ACC112 (cell line): ENCODE measurements at regions not wholly inside any gene's neighbourhood (a gene's known extent, or its start where the extent isn't known, plus 50 kb on each side); places are given as distances from the start of the nearest gene placed in this dataset.

Experiments
- H2AFZ ChIP-seq: fragments of 200-600 bp; sonication (generic); one replicate; pipeline ENCODE4 v1.6.0; 2017; ENCODE audit warnings: antibody characterized with exemption, low read length; ENCODE audit not compliant: unreplicated experiment
- H3K27ac ChIP-seq: fragments of 200-600 bp; sonication (generic); 2 replicates; pipeline ENCODE4 v1.5.1; 2014; ENCODE audit warnings: low read depth, mild to moderate bottlenecking, antibody characterized with exemption, low read length, moderate library complexity
- H3K27me3 ChIP-seq: fragments of 200-600 bp; sonication (generic); 2 replicates; pipeline ENCODE4 v1.6.1; 2014; ENCODE audit warnings: mild to moderate bottlenecking, antibody characterized with exemption, low read length, moderate library complexity, mixed read lengths; ENCODE audit not compliant: insufficient read depth
- H3K36me3 ChIP-seq: fragments of 200-600 bp; sonication (generic); 2 replicates; pipeline ENCODE4 v1.6.1; 2016; ENCODE audit warnings: mild to moderate bottlenecking, antibody characterized with exemption, low read length, moderate library complexity, mixed read lengths; ENCODE audit not compliant: insufficient read depth
- H3K4me1 ChIP-seq: fragments of 200-600 bp; sonication (generic); one replicate; pipeline ENCODE4 v1.6.1; 2016; ENCODE audit warnings: low read length, mixed read lengths; ENCODE audit not compliant: insufficient read depth, unreplicated experiment, control insufficient read depth
- H3K4me3 ChIP-seq: fragments of 200-600 bp; sonication (generic); 2 replicates; pipeline ENCODE4 v1.5.1; 2014; ENCODE audit warnings: mild to moderate bottlenecking, low read depth, low read length
- H3K79me2 ChIP-seq: fragments of 200-600 bp; sonication (generic); one replicate; pipeline ENCODE4 v1.6.0; 2016; ENCODE audit warnings: low read length; ENCODE audit not compliant: control insufficient read depth, unreplicated experiment, insufficient read depth

DNA sequence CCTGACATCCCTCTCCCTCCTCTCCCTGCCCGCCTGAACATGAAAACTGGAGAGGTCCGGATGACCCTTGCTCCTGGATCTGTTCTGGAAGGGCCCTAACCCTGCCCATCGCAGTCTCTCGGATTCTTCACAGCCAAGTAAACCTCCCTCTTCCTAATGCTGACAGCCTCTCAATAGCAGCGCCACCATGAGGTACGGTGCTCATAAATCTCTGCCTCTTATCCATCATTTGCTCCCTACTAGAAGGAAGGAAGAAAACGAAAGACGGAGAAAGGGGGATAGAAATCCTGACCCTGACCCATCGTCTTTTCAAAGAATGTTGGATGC lies 257.9 kb downstream of the BCL11A start:
- no peaks in the 10 kb centered on the region for H3K79me2 ChIP-seq
- no peak overlapping the region for H2AFZ ChIP-seq
- no peaks in the 10 kb centered on the region for H3K27me3 ChIP-seq
- H3K4me1 ChIP-seq = no peaks in the 10 kb centered on the region
- H3K27ac ChIP-seq = no peak overlapping the region
- H3K36me3 ChIP-seq = no peaks in the 10 kb centered on the region
- H3K4me3 ChIP-seq = no peak overlapping the region

DNA sequence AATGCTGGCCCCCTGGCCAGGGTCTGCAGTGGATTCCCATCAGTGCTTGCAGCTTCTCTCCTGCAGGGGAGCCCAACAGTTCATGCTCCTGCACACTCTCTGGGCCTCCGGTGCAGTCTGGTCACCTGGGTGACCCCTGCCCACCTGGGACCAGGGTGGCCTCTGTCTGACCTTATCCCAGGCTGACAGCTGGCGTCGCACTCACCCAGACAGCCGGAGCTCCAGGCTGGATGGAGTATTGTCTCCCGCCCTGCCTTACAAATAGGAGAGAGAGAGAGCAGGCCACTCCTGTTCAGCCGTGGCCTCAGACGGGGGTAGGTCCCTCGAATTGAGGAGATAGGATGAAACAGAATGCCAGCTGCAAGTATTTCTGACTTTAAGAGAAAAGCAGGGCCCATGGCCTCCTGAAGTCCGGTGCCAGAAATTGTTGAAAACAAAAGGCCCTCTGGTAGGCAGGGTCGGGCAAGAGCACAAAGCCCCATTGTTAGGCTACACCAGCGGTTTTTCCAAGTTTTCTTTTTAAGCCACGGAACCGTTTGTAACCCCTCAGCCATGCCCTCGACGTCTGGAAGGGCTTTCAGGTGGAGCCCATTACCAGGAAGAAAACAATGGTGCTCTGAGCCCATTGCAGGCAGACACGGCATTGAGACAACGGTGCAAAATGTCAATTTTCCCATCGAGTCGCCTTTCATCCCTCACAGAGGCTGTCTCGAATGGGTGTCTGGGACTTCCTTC lies 258.4 kb downstream of the BCL11A start:
- no peak overlapping the region for H3K27ac ChIP-seq
- no peaks in the 10 kb centered on the region for H3K4me1 ChIP-seq
- no peak overlapping the region for H2AFZ ChIP-seq
- H3K4me3 ChIP-seq = no peak overlapping the region
- no peaks in the 10 kb centered on the region for H3K79me2 ChIP-seq
- no peaks in the 10 kb centered on the region for H3K36me3 ChIP-seq
- H3K27me3 ChIP-seq = no peaks in the 10 kb centered on the region

DNA sequence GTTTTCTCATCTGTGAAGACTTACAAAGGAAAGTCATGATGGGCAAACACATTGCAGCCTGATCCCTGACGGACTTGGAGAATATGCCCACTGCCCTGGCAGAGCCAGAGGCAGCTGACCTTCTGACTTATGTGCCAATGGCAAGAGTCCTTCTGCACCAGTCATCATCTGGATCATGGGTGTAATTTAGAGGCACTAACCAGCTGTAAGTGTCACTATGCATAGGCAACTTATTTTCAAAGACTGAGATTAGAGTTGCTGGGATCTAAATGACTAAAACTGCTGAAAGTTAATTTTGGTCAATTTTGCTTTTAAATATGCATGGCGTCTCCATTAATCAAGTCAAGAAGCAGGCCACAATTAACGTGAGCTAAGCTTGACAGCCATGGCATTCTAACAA lies 261.2 kb downstream of the BCL11A start:
- H2AFZ ChIP-seq = no peak overlapping the region
- H3K36me3 ChIP-seq = no peaks in the 10 kb centered on the region
- H3K27ac ChIP-seq = no peak overlapping the region
- no peaks in the 10 kb centered on the region for H3K4me1 ChIP-seq
- H3K27me3 ChIP-seq = no peaks in the 10 kb centered on the region
- H3K4me3 ChIP-seq = no peak overlapping the region
- H3K79me2 ChIP-seq = no peaks in the 10 kb centered on the region

DNA sequence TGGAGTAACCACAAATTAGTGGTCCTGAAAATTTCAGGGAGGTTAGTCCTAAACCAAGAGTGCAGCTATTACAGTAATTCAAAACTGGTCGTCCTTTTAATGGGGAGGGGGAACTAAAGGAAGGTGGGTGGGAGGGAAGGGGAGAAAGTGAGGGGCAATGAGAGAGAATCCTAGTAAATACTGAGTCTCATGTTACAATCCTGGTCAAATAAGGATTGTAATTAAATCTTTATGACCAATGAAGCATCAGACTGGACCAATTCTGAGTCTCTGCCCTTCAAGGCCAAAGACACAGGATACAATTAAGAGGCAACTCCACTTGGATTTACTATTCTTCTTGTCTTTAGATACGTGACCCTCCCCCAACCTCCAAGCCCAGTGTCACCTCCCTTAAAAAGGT lies 262.9 kb downstream of the BCL11A start:
- Histone ChIP-seq H3K4me3 (no peak overlapping the region), H3K36me3 (no peaks in the 10 kb centered on the region), H3K79me2 (no peaks in the 10 kb centered on the region), H3K4me1 (no peaks in the 10 kb centered on the region), H3K27me3 (no peaks in the 10 kb centered on the region), H2AFZ (no peak overlapping the region), H3K27ac (no peak overlapping the region)

DNA sequence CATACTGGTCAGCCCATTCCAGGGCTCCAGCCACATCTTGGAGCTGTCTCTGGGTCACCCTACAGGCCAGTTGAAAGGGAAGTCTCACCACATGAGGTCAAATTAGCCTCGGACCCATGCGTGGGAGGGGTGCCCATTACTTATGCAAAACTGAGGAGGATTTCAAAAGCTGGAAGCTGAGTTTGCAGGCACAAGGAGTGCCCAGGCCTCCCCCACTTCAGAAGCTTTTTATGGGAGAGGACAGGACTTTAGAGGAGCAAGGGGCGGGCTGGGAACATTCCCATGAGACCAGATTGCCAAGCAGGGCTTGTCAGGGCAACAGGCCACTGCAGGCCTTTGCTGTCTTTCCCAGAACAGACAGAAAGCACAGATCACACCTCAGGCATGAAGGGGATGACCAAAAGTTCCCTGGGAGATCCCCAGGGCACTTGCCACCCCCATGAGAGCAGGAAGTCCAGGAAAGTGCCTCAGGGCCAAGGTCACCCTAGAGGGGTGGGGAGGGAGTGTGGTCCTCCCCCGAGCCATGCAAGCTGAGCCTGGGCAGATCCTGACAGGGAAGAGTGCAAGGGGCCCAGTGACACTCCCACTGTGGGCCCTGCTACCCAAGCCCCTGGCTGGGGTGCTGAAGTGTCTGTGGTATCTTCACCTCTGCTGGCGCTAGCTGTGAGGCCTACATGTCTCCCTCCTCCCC lies 267.7 kb downstream of the BCL11A start:
- H2AFZ ChIP-seq = no peak overlapping the region
- H3K36me3 ChIP-seq = no peaks in the 10 kb centered on the region
- no peaks in the 10 kb centered on the region for H3K4me1 ChIP-seq
- H3K4me3 ChIP-seq = no peak overlapping the region
- H3K27ac ChIP-seq = no peak overlapping the region
- no peaks in the 10 kb centered on the region for H3K27me3 ChIP-seq
- H3K79me2 ChIP-seq = no peaks in the 10 kb centered on the region

DNA sequence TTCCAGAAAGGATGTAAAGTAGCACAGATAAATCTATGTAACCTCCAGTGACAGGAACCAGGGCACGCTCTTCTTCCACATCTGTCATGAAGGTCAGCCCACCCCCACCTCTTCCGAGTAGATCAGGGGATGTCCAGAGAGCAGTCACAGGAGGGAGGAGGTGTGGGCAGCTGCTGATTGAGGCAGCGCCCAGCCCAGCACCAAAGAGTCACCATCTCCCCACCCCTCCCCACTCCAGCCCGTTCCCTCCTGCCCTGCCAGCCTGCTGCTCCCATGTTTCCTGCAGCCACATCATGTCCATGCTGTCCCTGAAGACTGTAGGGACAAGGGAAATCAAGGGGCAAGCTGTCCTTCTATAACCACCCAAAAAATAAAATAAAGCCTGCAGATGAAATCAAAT lies 269.8 kb downstream of the BCL11A start:
- no peak overlapping the region for H3K27ac ChIP-seq

DNA sequence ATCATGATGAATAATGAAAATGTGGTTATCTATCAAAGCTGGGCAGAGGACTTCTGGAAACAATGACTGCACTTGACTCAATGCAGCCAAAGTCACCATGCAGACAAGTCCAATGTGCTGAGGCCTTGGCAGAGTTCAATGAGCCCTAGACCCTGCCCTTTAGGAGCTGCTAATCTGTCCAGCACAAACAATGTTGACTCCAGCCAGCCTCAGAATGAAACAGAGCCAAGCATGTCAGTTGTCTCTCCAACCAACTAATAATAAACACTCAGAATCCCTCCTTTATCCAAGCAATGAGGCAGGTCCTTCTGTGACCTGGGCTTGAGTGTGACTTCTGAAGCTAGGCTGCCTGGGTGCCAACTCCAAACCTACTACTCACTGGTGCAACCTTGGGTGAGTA lies 270.6 kb downstream of the BCL11A start:
- H2AFZ ChIP-seq = no peak overlapping the region
- H3K4me1 ChIP-seq = no peaks in the 10 kb centered on the region
- no peaks in the 10 kb centered on the region for H3K27me3 ChIP-seq
- H3K4me3 ChIP-seq = no peak overlapping the region
- H3K36me3 ChIP-seq = no peaks in the 10 kb centered on the region
- H3K79me2 ChIP-seq = no peaks in the 10 kb centered on the region
- no peak overlapping the region for H3K27ac ChIP-seq

More for the DNA sequence above, 269.8 kb downstream of the BCL11A start:
- H2AFZ ChIP-seq = no peak overlapping the region
- no peaks in the 10 kb centered on the region for H3K4me1 ChIP-seq
- no peaks in the 10 kb centered on the region for H3K27me3 ChIP-seq
- no peaks in the 10 kb centered on the region for H3K36me3 ChIP-seq
- H3K79me2 ChIP-seq = no peaks in the 10 kb centered on the region
- no peak overlapping the region for H3K4me3 ChIP-seq

DNA sequence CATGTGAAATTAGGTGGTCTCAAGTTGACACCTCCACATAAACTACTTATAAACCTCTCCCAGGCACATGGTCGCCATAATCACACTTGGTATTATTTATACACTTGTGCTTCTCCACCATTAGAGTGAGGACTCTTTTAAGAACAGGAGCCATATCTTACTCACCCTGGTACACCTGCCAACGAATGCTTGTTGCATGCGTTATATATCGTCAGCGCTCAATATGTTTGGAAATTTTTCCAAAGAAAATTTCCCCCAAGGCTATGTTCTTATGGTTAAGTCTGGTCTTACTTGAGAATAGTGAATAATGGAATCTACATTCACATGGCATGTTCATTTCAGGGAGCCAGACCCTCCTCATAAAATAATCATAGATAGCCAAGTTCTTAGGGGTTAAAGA lies 271.7 kb downstream of the BCL11A start:
- Histone ChIP-seq H3K27ac (no peak overlapping the region), H3K4me3 (no peak overlapping the region), H3K27me3 (no peaks in the 10 kb centered on the region), H3K79me2 (no peaks in the 10 kb centered on the region), H3K4me1 (no peaks in the 10 kb centered on the region), H3K36me3 (no peaks in the 10 kb centered on the region), H2AFZ (no peak overlapping the region)

DNA sequence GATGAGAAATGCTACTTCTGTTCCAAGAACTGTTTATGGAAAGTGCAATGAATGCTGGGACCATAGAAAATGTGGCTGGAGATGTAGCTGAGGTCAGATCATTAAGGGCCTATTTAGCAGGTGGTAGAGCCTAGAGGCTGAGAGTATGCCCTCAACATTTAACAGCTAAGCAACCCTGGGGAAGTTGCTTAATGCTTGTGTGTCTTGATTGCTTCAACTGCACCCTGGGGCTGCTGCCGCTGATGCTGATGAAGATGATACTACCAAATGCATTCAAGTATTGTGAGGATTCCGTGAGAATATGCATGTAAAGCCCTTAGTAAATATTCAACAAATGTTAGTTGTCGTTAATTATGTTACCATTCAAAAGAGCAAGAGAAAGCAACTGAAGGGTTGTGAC lies 273.2 kb downstream of the BCL11A start:
- H3K27me3 ChIP-seq = no peaks in the 10 kb centered on the region
- H2AFZ ChIP-seq = no peak overlapping the region
- H3K36me3 ChIP-seq = no peaks in the 10 kb centered on the region
- H3K79me2 ChIP-seq = no peaks in the 10 kb centered on the region
- H3K4me3 ChIP-seq = no peak overlapping the region
- no peaks in the 10 kb centered on the region for H3K4me1 ChIP-seq
- no peak overlapping the region for H3K27ac ChIP-seq

DNA sequence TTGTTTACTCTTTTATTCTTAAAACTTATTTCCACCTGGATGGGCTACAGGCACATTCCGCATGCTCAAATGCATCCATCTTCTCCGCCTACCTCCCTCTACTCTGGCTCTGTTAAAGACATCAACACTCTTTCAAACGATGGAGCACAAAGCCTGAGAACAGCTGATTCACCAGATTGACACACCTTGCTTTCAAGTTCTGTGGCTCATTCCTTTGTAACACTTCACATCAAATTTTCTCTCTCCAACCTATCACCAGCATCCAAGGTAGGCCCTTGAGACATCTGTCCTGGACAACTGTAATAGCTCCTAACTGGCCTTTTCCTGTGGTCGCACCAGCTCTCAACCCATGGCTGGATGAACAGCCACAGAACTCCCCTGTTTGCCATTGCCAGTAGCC lies 274.5 kb downstream of the BCL11A start:
- no peaks in the 10 kb centered on the region for H3K79me2 ChIP-seq
- H2AFZ ChIP-seq = no peak overlapping the region
- H3K27me3 ChIP-seq = no peaks in the 10 kb centered on the region
- no peaks in the 10 kb centered on the region for H3K4me1 ChIP-seq
- no peaks in the 10 kb centered on the region for H3K36me3 ChIP-seq
- no peak overlapping the region for H3K27ac ChIP-seq
- no peak overlapping the region for H3K4me3 ChIP-seq

DNA sequence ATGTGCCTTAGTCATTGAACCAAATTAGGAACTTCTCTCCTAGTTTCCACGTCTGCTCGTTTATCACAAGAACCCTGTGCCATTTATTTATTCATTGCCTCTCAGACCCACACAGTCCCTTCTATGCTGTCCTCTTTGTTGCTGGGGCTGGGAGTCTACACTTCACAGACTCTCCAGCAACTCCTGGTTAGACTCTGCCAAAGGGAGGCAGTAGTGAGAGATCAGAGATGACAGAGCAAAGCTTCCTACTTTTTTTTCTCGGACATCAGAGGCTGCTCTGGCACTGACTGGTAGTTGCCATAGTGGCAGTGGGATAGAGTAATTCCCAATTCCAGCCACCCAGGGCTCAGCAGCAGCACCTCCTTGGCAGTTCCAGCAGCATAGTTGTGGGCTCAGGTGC lies 277.5 kb downstream of the BCL11A start:
- no peaks in the 10 kb centered on the region for H3K4me1 ChIP-seq
- no peaks in the 10 kb centered on the region for H3K36me3 ChIP-seq
- H3K4me3 ChIP-seq = no peak overlapping the region
- no peak overlapping the region for H2AFZ ChIP-seq
- no peaks in the 10 kb centered on the region for H3K27me3 ChIP-seq
- no peaks in the 10 kb centered on the region for H3K79me2 ChIP-seq
- H3K27ac ChIP-seq = no peak overlapping the region
